Mucosa of rectum (tissue), 2 donors: ENCODE measurements at regions not wholly inside any gene's neighbourhood (a gene's known extent, or its start where the extent isn't known, plus 50 kb on each side); places are given as distances from the start of the nearest gene placed in this dataset.
A peak's percentile ranks its signal among the peaks of the same experiment; 100 is the strongest.

Source experiments
- H3K27ac ChIP-seq, 2 donors: one replicate each; pipeline ENCODE4 v1.7.0; 2013; ENCODE audit warnings: inconsistent platforms in 2 of 2, low read depth in 2 of 2, low read length in 2 of 2
- H3K27me3 ChIP-seq, 2 donors: one replicate each; pipeline ENCODE4 v1.7.0; 2013; ENCODE audit warnings: low read length in 2 of 2; ENCODE audit not compliant: control insufficient read depth in 2 of 2, insufficient read depth in 2 of 2
- H3K36me3 ChIP-seq, 2 donors: one replicate each; pipeline ENCODE4 v1.7.0; 2013; ENCODE audit warnings: low read length in 2 of 2; ENCODE audit not compliant: control insufficient read depth in 2 of 2, insufficient read depth in 2 of 2
- H3K4me1 ChIP-seq, 2 donors: one replicate each; pipeline ENCODE4 v1.7.0; 2013; ENCODE audit warnings: low read length in 2 of 2, mild to moderate bottlenecking in 1 of 2; ENCODE audit not compliant: control insufficient read depth in 2 of 2, insufficient read depth in 2 of 2
- H3K4me3 ChIP-seq, 2 donors: one replicate each; pipeline ENCODE4 v1.7.0; 2013; ENCODE audit warnings: low read length in 2 of 2
- H3K9ac ChIP-seq, 2 donors: one replicate each; pipeline ENCODE4 v1.7.0; 2013; ENCODE audit warnings: low read length in 2 of 2, low read depth in 1 of 2, mild to moderate bottlenecking in 1 of 2
- H3K9me3 ChIP-seq, 2 donors: one replicate each; pipeline ENCODE4 v1.7.0; 2013; ENCODE audit warnings: low read length in 2 of 2; ENCODE audit not compliant: control insufficient read depth in 2 of 2
- donor health status: healthy.
- donor health status: Normal muscosa, but diverticular disease.

DNA sequence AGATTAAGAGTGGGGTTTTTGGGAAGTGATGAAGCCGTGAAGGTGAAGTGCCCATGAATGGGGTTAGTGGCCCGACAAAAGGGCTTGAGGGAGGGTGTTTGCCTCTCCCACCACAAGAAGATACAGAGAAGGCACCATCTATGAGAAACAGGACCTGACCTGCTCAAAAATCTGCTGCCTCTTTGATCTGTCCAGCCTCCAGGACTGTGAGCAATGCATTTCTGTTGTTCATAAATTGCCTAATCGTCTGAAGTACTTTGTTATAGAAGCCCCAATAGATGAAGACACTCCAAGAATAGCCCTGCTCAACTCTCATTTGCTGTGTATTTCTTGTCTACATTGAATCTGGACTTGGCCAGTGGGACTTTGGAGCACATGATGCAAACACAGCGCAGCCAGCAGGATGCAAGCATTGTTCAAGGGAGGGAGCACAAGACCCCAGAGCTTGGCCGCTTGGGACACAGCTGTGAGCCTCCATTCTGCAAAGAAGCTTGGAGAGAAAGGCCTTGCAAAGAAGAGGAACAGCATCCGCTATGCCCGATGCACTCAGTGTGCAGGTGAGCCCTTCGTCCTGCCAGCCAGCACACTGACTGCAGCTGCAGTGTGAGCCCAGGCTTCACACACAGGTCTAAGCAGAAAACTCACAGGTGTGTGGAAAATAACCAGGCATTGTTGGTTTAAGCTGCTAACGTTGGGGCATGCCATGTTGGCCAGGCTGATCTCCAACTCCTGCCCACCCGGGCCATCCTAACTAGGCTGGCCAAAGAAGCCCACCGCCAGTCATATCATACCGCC, 73.2 kb upstream of the KLF6 start:
- Histone ChIP-seq H3K9me3 (no peaks in the 10 kb centered on the region), H3K27ac (no peak overlapping the region), H3K27me3 (no peaks in the 10 kb centered on the region), H3K4me3 (no peak overlapping the region), H3K36me3 (no peaks in the 10 kb centered on the region), H3K9ac (no peak overlapping the region), H3K4me1 (peaks cover 9 to 14% of the 10 kb centered on the region in 2 donors)

DNA sequence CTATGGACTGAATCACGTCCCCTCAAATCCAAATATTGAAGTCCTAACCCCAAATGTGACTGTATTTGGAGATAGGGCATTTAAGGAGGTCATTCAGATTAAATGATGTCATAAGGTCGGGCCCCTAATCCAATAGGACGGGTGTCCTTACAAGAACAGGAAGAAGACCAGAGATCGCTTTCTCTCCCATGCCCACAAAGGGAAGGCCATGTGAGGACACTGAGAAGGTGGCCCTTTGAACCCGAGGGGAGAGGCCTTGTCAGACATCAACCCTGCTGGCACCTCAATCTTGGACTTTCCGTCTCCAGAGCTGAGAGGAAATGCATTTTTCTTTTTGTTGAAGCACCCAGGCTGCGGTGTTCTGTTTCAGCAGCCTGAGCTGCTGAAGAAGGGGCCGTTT, 72.3 kb upstream of the KLF6 start:
- Histone ChIP-seq H3K9me3 (no peaks in the 10 kb centered on the region), H3K4me3 (no peak overlapping the region), H3K4me1 (peaks cover 15 to 20% of the 10 kb centered on the region in 2 donors), H3K27me3 (no peaks in the 10 kb centered on the region), H3K27ac (no peak overlapping the region), H3K9ac (no peak overlapping the region), H3K36me3 (no peaks in the 10 kb centered on the region)

DNA sequence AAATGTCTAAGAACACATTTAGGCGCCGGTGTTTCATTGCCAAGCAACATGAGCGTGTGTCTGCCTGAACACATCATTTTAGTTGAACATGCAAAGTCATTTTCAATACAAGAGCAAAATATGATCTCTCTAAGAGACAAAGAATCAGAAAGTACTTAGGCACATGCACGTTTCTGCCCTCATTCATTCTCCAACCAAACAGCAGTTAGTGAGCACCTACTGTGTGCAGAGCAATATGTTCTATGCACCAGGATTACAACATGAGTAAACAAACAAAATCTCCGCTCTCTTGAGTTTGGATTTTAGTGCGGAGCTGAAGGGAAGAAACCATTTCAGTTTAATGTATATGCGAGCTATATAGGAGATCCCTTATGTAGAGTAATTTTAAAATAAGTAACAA, 71.6 kb upstream of the KLF6 start:
- H3K4me1 ChIP-seq: peaks cover 20 to 23% of the 10 kb centered on the region in 2 donors
- no peak overlapping the region for H3K4me3 ChIP-seq
- H3K27ac ChIP-seq: no peak overlapping the region
- H3K27me3 ChIP-seq: no peaks in the 10 kb centered on the region
- no peaks in the 10 kb centered on the region for H3K9me3 ChIP-seq
- no peaks in the 10 kb centered on the region for H3K36me3 ChIP-seq
- no peak overlapping the region for H3K9ac ChIP-seq

DNA sequence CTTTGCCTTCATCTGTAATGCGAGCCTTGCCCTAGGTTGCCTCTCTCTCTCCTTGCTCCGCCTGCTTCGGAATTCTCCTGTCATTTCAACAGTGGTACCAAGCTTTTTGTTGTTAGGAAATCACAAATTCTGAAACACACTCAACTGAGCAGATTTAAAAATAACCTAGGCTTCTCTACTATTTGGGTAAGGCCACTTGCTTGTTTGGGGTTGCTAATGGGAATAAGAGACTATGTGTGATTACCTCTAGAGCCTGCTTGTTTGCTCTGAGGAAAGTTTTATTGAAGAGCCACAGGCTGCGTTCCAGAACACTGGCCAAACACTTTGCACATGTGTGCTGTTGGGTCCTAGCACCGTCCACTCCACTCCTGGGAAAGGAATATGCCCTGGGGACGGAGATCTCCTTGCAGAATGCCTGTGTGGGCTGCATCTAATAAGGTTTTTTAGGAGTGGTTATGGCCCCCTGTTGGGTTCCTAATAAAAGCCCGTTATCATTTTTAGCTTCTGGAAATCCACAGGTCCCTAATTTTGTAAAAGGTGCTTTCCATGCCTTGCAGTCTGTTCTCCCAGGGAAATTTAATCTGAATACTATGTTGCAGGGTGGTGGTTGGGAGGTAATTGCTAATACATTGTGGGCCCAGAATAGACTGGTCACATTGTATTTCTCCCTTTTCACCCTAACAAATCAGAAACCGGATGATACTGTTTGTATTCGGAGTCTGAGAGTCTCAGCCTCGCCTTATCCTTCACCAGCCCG, 68.7 kb upstream of the KLF6 start:
- no peaks in the 10 kb centered on the region for H3K9me3 ChIP-seq
- H3K27ac ChIP-seq: peak overlapping the region; percentile 93 to 94
- no peaks in the 10 kb centered on the region for H3K36me3 ChIP-seq
- peaks cover 31 to 38% of the 10 kb centered on the region in 2 donors for H3K4me1 ChIP-seq
- H3K4me3 ChIP-seq: peak overlapping the region in 1 of 2 donors; percentile 7
- no peaks in the 10 kb centered on the region for H3K27me3 ChIP-seq
- H3K9ac ChIP-seq: peak overlapping the region; percentile 41 to 50

DNA sequence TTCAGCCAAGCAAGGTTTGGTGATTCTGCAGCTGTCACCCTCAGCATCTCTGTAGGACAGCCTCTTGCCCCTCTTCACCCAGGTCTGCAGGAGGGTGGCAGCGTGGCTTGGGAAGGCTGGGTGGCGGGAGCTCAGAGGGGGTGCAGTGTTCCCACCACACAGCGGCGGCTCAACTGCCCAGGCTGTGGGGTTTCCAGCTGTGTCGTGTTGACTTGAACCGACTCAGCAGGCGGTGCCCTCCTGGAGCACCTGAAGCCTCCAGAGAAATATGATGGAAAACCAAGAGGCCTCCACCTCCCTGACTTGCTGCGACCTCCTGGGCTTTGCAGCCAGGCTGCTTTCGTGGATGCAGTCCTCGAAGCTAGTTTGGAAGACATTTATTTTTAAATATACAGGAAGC, 68.0 kb upstream of the KLF6 start:
- H3K4me3 ChIP-seq: no peak overlapping the region
- peaks cover 31 to 38% of the 10 kb centered on the region in 2 donors for H3K4me1 ChIP-seq
- peak overlapping the region; percentile 42 to 50 for H3K9ac ChIP-seq
- no peaks in the 10 kb centered on the region for H3K27me3 ChIP-seq
- H3K27ac ChIP-seq: peak overlapping the region; percentile 93 to 94
- H3K9me3 ChIP-seq: no peaks in the 10 kb centered on the region
- H3K36me3 ChIP-seq: no peaks in the 10 kb centered on the region

DNA sequence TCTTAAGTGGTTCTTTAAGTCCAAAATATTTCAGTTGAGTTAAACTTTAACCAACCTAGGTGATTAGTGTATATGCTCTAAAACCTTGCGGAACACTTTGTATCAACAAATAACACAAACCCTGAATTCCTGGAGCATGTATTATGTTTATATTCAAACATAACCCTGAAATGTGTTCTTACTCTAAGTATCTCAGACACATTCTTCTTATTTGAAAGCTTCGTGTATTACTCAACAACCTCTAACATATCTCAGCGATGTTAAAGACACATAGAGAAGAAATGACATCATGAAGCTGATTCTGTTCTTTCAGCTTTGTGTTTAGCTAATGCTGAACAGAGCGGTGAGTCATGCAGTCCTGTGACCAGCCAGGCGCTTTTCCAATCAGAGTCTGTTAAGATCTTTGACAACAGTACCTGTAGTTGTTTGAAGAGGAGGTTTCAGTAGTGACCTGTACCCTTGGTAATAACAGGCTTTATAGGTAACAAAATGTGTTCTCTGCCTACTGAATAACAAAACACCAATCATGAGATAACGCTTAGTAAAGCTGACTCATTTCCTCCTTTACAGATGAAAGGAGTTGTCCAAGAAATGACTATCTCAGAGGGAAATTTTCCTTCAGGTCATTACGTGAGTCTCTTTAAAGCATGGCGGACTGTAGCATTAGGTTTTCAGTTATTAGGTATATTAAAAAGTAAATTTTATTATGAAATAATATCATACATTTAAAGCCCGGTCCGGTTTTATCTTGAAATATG, 67.3 kb upstream of the KLF6 start:
- Histone ChIP-seq H3K4me1 (peaks cover 31 to 38% of the 10 kb centered on the region in 2 donors), H3K4me3 (peak overlapping the region in 1 of 2 donors; percentile 10), H3K9me3 (no peaks in the 10 kb centered on the region), H3K36me3 (no peaks in the 10 kb centered on the region), H3K9ac (peak overlapping the region; percentile 42 to 70), H3K27ac (peak overlapping the region; percentile 93 to 94), H3K27me3 (no peaks in the 10 kb centered on the region)

DNA sequence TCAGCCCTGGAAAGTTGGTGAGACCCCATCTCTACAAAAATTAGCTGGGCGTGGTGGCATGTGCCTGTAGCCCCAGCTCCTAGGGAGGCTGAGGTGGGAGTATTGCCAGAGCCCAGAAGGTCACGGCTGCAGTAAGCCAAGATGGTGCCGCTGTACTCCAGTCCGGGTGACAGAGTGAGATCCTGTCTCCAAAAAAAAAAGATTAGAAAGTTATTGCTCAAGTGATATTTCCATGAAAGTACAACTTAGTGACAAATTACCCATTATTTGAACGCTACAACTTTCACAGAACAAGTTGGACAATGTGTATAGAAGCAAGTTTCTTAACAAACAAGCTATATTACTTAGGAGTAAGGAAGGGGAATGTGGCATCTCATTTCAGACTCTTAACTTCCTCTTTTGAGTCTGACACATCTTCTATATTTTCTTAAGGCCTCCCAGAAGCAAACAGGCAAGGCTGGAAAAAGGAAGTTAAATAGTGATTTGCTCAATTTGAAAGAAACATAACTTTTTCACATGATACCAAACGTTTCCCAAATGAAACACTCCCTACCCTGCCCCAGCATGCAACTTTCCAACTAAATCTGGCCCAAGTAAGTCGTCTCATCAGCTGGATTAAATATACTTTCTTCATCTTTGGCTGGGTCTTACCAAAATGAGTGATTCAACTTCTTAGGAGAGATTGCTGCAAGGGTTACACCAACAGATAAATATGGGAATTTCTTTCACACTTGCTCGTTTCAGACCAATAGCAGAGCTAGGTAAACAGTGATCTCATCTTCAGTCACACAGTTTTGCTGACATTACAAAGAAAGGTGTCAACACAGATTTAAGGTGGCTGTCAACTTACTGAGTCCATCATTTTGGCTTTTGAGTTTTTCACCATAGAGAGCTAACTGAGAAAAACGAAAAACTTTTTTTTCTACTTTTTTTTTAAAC, 66.3 kb upstream of the KLF6 start:
- Histone ChIP-seq H3K4me3 (peak overlapping the region in 1 of 2 donors; percentile 16), H3K4me1 (peaks cover 31 to 38% of the 10 kb centered on the region in 2 donors), H3K36me3 (no peaks in the 10 kb centered on the region), H3K27ac (peak overlapping the region; percentile 93 to 94), H3K9ac (peak overlapping the region; percentile 14 to 70), H3K9me3 (no peaks in the 10 kb centered on the region), H3K27me3 (no peaks in the 10 kb centered on the region)

DNA sequence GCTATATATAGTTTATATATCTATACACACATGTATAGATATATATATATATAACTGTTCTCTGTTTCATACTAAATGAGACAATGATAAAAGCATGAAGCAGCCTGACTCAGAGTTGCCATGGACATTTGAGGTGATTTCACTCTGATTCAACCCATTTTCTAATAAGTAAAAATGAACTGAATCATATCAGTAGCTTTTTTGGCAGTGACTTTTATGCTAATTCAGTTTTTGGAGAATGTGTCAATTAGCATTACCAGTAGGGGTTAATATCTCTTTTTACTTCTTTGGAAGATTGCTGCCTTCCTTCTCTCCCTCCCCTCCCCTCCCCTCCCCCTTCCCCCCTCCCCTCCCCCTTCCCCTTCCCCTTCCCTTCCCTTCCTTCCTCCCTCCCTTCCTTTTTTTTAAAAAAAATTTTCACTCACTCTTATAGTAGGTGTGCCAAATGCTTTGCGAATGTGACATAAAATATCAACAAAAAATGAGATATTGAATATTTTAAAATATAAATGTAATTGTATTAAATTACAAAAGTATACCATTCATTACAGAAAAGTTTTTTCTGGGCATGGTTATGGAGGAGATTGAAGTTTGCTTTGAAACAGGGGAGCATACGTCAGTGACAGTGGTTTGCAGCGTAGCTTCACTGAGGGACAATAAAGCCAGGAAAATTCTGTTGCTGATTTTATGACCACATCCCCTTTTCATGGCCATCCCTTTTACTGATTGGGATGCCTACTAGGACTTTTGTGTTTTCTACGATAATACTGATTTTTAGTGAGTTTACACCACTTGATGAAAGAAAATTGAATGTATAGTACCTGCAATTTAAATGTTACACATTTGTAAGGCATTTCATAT, 64.0 kb upstream of the KLF6 start:
- peaks cover 27 to 32% of the 10 kb centered on the region in 2 donors for H3K4me1 ChIP-seq
- no peak overlapping the region for H3K27ac ChIP-seq
- no peak overlapping the region for H3K4me3 ChIP-seq
- no peaks in the 10 kb centered on the region for H3K9me3 ChIP-seq
- H3K9ac ChIP-seq: no peak overlapping the region
- H3K27me3 ChIP-seq: no peaks in the 10 kb centered on the region
- H3K36me3 ChIP-seq: no peaks in the 10 kb centered on the region
